CD14-positive monocyte (primary cell): ENCODE measurements at regions not wholly inside any gene's neighbourhood (a gene's known extent, or its start where the extent isn't known, plus 50 kb on each side); places are given as distances from the start of the nearest gene placed in this dataset.

Source experiments
- DNase-seq, 3 donors: peaks; one replicate each; pipeline ENCODE4 v3.0.0-alpha.2; 2011 to 2022
- H2AFZ ChIP-seq: 2 replicates; pipeline ENCODE4 v1.6.0; 2012; ENCODE audit warnings: mild to moderate bottlenecking, low read depth, low read length, inconsistent platforms; ENCODE audit not compliant: insufficient read depth, poor library complexity, severe bottlenecking
- H3K27ac ChIP-seq, 2 donors: 1 replicate in 1 of 2; 2 replicates in 1 of 2; pipeline ENCODE4 v1.5.1; 2012 to 2013; ENCODE audit warnings: low read length in 2 of 2, control low read depth in 1 of 2, inconsistent platforms in 1 of 2, low read depth in 1 of 2, mild to moderate bottlenecking in 1 of 2
- H3K27me3 ChIP-seq, 2 donors: one replicate each; pipeline versions ENCODE4 v1.6.0 to v1.6.1; 2011 to 2013; ENCODE audit warnings: low read length in 2 of 2; ENCODE audit not compliant: control insufficient read depth in 2 of 2, insufficient read depth in 2 of 2
- H3K36me3 ChIP-seq, 2 donors: replicated peaks in 1 of 2; 1 replicate in 1 of 2; 2 replicates in 1 of 2; pipeline versions ENCODE4 v1.5.1 to v1.6.1; 2012 to 2013; ENCODE audit warnings: low read length in 2 of 2, control low read depth in 1 of 2, inconsistent platforms in 1 of 2, mild to moderate bottlenecking in 1 of 2; ENCODE audit not compliant: insufficient read depth in 2 of 2, control insufficient read depth in 1 of 2
- H3K4me1 ChIP-seq, 2 donors: 1 replicate in 1 of 2; 2 replicates in 1 of 2; pipeline versions ENCODE4 v1.5.1 to v1.6.1; 2012 to 2013; ENCODE audit warnings: low read length in 2 of 2, control low read depth in 1 of 2, inconsistent platforms in 1 of 2, mild to moderate bottlenecking in 1 of 2, moderate library complexity in 1 of 2; ENCODE audit not compliant: insufficient read depth in 2 of 2, control insufficient read depth in 1 of 2
- H3K4me2 ChIP-seq: replicated peaks from 2 replicates; pipeline ENCODE3; 2012; ENCODE audit warnings: low read length, moderate library complexity, mild to moderate bottlenecking; ENCODE audit not compliant: poor library complexity, severe bottlenecking; ENCODE audit errors: extremely low read depth
- H3K4me3 ChIP-seq, 3 experiments: fragments of 200-600 bp in 1 of 3; sonication (generic) in 1 of 3; replicated peaks in 1 of 3; 1 replicate in 2 of 3; 2 replicates in 1 of 3; pipeline ENCODE4 v1.5.1; 2011 to 2013; ENCODE audit warnings: low read length in 3 of 3, mild to moderate bottlenecking in 3 of 3, control low read depth in 2 of 3, low read depth in 2 of 3, inconsistent platforms in 1 of 3, moderate library complexity in 1 of 3
- H3K79me2 ChIP-seq: 2 replicates; pipeline ENCODE4 v1.6.0; 2012; ENCODE audit warnings: mild to moderate bottlenecking, control low read depth, inconsistent platforms, low read length, moderate library complexity; ENCODE audit not compliant: insufficient read depth
- H3K9ac ChIP-seq: 2 replicates; pipeline ENCODE4 v1.6.0; 2017; ENCODE audit warnings: low read length, mild to moderate bottlenecking; ENCODE audit not compliant: insufficient read depth, poor library complexity, severe bottlenecking
- H3K9me3 ChIP-seq, 2 donors: replicated peaks in 1 of 2; 1 replicate in 1 of 2; 2 replicates in 1 of 2; pipeline versions ENCODE4 v1.5.1 to v1.6.1; 2012 to 2013; ENCODE audit warnings: low read length in 2 of 2, control low read depth in 1 of 2; ENCODE audit not compliant: control insufficient read depth in 1 of 2, insufficient read depth in 1 of 2
- H4K20me1 ChIP-seq: 2 replicates; pipeline ENCODE4 v1.6.0; 2012; ENCODE audit warnings: mild to moderate bottlenecking, low read length, control low read depth, moderate library complexity; ENCODE audit not compliant: insufficient read depth
- H3K27ac Mint-ChIP-seq, 7 donors: one replicate each; pipeline ENCODE4 v1.8.0; 2020; ENCODE audit warnings: mild to moderate bottlenecking in 7 of 7, mixed read lengths in 7 of 7, moderate library complexity in 6 of 7, inconsistent platforms in 2 of 7
- H3K27me3 Mint-ChIP-seq, 3 donors: one replicate each; pipeline ENCODE4 v1.8.0; 2021 to 2022; ENCODE audit warnings: low read depth in 3 of 3, mild to moderate bottlenecking in 3 of 3, mixed read lengths in 3 of 3, moderate library complexity in 3 of 3, inconsistent platforms in 1 of 3
- H3K36me3 Mint-ChIP-seq, 2 donors: one replicate each; pipeline ENCODE4 v1.8.0; 2020; ENCODE audit warnings: mixed read lengths in 2 of 2, inconsistent platforms in 1 of 2, mild to moderate bottlenecking in 1 of 2
- H3K4me1 Mint-ChIP-seq: one replicate; pipeline ENCODE4 v1.8.0; 2020; ENCODE audit warnings: mild to moderate bottlenecking, mixed read lengths
- H3K4me3 Mint-ChIP-seq, 2 donors: one replicate each; pipeline ENCODE4 v1.8.0; 2020; ENCODE audit warnings: mild to moderate bottlenecking in 2 of 2, mixed read lengths in 2 of 2, moderate library complexity in 1 of 2
- H3K9me3 Mint-ChIP-seq, 7 donors: one replicate each; pipeline ENCODE4 v1.8.0; 2020 to 2022; ENCODE audit warnings: mixed read lengths in 7 of 7, mild to moderate bottlenecking in 6 of 7, moderate library complexity in 6 of 7, inconsistent platforms in 2 of 7
- CTCF ChIP-seq: fragments of 200-600 bp; IDR thresholded peaks from one replicate; pipeline ENCODE4 v1.8.0; 2022; ENCODE audit warnings: antibody characterized with exemption, mild to moderate bottlenecking
- WGBS: methylation state at CpG from one replicate; pipeline ENCODE4 v1.1.5; 2013; ENCODE audit warnings: missing lambda C conversion rate; ENCODE audit not compliant: insufficient coverage; 5-methylcytosine and 5-hydroxymethylcytosine counted together
- intact Hi-C, 2 donors: fragments of 100-400 bp; cut with micrococcal nuclease; formaldehyde crosslinking; loops; one replicate each; pipeline versions ENCODE4 v1.15.0 to v1.15.1; 2023

- H3K4me3 ChIP-seq, result no peak overlapping the region
- no peaks in the 10 kb centered on the region for H3K36me3 ChIP-seq
- no peak overlapping the region for H3K4me2 ChIP-seq
- Mint-ChIP-seq H3K36me3 (no peaks in the 10 kb centered on the region), H3K27ac (no peak overlapping the region), H3K4me3 (no peak overlapping the region), H3K4me1 (no peaks in the 10 kb centered on the region), H3K27me3 (peaks cover 1 to 2% (median 2%) of the 10 kb centered on the region in 3 donors), H3K9me3 (peaks cover 0 to 4% (median 1%) of the 10 kb centered on the region in 7 donors)
- H3K4me1 ChIP-seq, result no peaks in the 10 kb centered on the region
- H3K79me2 ChIP-seq, result no peaks in the 10 kb centered on the region
- 81% methylated on average over 5 of the region's 7 CpGs for WGBS
- no peak overlapping the region for H3K27ac ChIP-seq
- intact Hi-C loops, result no loop called here
- no peaks in the 10 kb centered on the region for H4K20me1 ChIP-seq
- H3K9ac ChIP-seq, result no peak overlapping the region
- TF ChIP-seq CTCF, result no peak
- no peaks in the 10 kb centered on the region for H3K9me3 ChIP-seq
- no peak overlapping the region for H2AFZ ChIP-seq
- no peak for DNase-seq
- H3K27me3 ChIP-seq, result no peaks in the 10 kb centered on the region
These were observed 162.7 kb upstream of the WDR1 start for GRCh38 chr4:10279261-10279660.

GRCh38 chr4:10278071-10278470 lies 161.5 kb upstream of the WDR1 start:
- Mint-ChIP-seq H3K4me3 (no peak overlapping the region), H3K9me3 (peaks cover 0 to 4% (median 1%) of the 10 kb centered on the region in 7 donors), H3K36me3 (no peaks in the 10 kb centered on the region), H3K4me1 (no peaks in the 10 kb centered on the region), H3K27ac (no peak overlapping the region), H3K27me3 (peaks cover 1 to 6% (median 2%) of the 10 kb centered on the region in 3 donors)
- Histone ChIP-seq H4K20me1 (no peaks in the 10 kb centered on the region), H3K4me2 (no peak overlapping the region), H3K27ac (no peak overlapping the region), H3K27me3 (no peaks in the 10 kb centered on the region), H3K4me1 (no peaks in the 10 kb centered on the region), H3K9me3 (no peaks in the 10 kb centered on the region), H3K36me3 (no peaks in the 10 kb centered on the region), H3K4me3 (no peak overlapping the region), H3K9ac (no peak overlapping the region), H2AFZ (no peak overlapping the region), H3K79me2 (no peaks in the 10 kb centered on the region)
- no peak for DNase-seq
- intact Hi-C loops, result no loop called here
- WGBS, result no CpG with 5 or more reads among the region's 5 CpGs
- no peak for TF ChIP-seq CTCF
